NCI-H1694 (cell line): ENCODE measurements at regions not wholly inside any gene's neighbourhood (a gene's known extent, or its start where the extent isn't known, plus 50 kb on each side); places are given as distances from the start of the nearest gene placed in this dataset.
"Not testable (repeated sequence)": the region's sequence is repeated elsewhere in the genome, so short reads cannot be mapped to it uniquely, and the experiment has no call there.

Experiments used
- DNase-seq: peaks from one replicate; lab custom pipeline; 2025; lab: John Stamatoyannopoulos, UW

DNA sequence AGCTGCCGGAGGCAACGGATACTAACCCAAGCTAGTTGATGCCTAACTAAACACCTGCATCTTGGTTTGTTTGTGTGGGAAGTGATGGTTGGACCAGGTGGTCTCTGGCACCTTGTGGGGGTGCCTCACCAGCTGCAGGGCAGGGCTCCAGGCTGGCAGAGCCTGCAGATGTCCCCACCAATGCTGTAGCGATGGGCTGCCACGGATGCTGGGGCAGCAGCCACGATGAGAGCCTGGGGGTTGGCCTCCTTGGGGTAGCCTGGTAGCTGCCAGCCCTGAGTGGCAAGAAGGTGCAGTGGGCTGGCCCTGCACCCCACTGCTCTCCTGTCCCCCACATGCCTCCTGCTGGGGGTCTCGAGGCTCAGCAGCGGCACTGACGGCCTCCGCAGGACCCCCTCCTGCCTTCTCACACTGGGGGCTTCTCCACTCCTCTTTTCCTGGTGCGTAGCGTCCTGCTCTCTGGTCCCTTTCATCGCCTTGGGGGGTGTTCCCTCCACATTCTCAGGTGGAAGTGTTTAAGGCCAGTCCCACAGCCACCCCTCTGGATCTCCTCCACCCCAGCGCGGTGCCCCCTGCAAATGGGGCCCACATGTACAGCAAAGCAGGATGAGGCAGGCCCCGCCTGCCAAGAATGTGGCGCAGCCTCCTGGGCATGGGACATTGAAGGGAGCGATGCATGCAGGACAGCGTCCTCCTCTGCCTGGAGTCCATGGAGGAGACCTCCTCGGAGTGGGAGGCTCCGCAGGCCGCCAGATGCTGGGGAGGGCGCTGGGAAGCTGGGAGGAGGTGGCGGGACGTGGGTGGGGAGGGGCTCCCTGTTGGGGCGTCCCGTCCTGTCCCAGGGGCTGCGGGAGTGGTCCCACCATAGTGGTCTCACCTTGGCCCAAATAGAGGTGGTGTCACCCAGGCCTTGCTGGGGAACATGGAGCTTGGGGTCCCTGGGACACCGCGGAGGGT is 173.1 kb downstream of the ASB1 start:
- no peak for DNase-seq

GRCh38 chr2:238600506-238601432 is 174.0 kb downstream of the ASB1 start:
- no peak for DNase-seq

GRCh38 chr2:238601433-238602222 is 174.9 kb downstream of the ASB1 start:
- no peak for DNase-seq

- no peak for DNase-seq
Measured at GRCh38 chr2:238602223-238602960, 175.7 kb downstream of the ASB1 start.

- no peak for DNase-seq
Measured at GRCh38 chr2:238603596-238603995, 176.9 kb downstream of the ASB1 start.

DNA sequence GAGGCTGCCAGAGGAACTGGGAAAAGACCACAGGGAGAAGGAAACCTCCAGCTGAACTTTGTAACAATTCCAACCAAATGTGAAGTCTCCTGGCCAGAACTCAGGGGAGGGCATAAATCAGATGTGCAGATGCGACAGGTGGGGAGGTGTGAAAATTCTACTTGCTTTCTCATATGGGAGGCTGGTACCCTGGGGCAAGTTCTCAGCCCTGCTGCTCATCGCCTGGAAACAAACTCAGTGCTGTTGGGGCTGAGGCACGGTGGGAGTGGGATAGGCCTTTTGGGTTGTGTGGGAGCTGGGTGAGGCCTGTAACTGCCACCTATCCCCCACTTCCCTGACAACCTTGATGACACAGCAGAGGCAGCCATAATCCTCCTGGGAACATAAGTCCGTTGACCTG is 179.6 kb downstream of the ASB1 start:
- no peak for DNase-seq

- DNase-seq, result no peak
Measured at GRCh38 chr2:238613610-238614009, 186.9 kb downstream of the ASB1 start.

DNA sequence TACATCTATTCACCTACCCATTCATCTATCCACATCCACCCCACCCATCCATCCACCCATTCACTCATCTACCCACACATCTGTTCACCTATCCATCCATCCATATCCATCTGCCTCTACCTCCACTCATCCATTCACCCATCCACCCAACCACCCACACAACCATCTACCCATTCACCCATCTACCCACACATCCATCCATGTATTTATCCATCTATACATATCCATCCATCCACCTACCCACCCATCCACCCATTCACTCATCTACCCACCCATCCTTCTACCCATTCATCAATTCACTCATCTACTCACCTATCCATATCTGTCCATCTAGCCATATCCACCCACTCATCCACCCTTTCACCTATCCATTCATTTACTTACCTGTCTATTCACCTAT is 187.6 kb downstream of the ASB1 start:
- no peak for DNase-seq

GRCh38 chr2:238615187-238615586 is 188.5 kb downstream of the ASB1 start:
- no peak for DNase-seq

- DNase-seq, result no peak
Measured at GRCh38 chr2:238616681-238617080, 190.0 kb downstream of the ASB1 start.

- not testable (repeated sequence) for DNase-seq
Measured at GRCh38 chr2:238618494-238619283, 192.0 kb downstream of the ASB1 start.

- DNase-seq, result no peak
Measured at GRCh38 chr2:238627899-238628298, 201.2 kb downstream of the ASB1 start.

DNA sequence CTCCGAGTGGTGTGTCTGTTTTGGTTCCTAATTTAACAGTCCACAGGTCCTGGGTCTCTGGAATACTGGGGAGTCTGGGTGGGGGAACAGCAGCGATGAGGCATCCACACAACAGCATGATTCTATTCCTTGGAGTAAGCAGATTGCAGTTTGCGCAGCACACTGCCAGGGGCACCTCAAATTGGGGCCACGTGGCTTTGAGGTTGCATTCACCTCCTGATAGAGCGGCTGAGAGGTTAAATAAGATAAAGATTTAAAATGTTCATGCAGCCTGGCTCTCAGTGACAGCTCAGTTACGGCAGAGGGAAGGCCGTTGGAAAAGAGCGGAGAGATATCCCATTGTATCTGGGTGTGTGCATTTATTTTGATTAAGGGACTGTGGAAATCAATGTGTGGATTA is 202.3 kb downstream of the ASB1 start:
- DNase-seq, result no peak

- DNase-seq, result no peak
Measured at GRCh38 chr2:238631491-238632180, 204.9 kb downstream of the ASB1 start.

DNA sequence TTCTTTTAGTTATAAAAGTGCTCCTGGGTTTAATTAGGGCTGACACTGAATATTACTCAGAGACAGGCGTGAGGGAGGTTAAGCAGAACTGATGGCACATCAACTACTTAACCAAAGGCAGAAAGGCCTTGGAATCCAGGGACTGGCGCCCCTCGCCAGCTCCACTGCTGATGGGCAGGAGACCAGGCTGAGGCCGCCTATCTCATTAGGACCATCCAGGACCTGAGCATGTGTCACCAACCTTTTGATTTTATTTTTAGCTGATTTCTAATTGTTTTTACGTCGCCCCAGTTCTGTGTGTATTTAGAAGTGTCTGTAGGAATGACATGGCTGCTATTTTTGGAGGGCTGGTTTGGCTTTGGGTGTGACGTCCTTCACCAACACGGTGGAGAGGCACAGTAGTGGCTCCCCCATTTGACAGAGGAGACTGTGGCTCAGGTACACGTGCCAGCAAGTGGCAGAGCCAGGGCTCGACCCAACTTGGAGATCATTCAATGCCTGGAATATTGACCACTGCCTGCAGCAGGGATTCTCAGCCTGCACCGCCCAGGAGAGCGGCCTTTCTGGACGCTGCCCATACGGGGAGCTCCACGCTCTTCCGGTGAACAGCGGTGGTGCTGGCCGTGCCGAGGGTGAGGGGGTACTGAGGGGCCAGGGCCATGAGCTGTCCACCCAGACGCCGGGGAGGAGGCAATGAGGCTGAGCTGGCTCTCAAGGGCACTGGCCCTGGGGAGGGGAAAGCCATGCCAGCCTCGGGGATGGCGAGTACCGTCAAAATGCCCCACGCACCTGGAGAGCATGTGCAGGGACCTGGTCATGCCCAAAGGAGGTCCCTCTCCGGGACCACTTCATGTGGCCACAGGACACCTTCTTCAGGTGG is 205.7 kb downstream of the ASB1 start:
- DNase-seq, result no peak

DNA sequence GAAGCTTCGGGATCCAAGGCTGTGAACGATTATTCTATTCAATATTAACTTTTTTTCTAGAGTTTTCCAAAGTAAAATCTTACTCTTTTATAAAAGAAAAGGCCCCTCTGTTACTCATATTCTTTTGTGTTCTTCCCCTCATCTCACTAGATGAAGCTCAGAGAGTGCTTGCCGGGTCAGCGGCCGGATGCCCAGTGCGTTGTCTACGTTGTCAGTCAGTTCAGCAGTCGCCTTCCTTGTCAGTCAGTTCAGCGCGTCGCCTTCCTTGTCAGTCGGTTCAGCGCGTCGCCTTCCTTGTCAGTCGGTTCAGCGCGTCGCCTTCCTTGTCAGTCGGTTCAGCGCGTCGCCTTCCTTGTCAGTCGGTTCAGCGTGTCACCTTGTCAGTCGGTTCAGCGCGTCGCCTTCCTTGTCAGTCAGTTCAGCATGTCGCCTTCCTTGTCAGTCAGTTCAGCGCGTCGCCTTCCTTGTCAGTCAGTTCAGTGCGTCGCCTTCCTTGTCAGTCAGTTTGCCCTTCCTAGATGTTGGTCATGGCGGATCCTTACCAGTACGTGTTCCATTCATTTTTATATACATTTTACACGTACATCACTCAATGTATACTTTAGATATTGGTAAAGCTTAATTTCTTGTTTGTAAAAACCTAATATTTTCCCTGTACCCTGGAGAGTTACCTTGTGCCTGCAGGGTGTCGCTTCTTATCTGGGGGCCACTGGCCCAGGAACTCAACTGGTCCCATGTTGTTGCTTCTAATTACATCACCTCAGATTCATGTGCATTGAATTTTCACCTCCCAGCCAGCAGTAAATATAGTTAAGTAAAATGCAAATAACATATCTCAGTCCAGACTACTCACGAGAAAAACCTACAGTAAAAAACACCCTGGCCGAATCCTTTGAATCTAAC is 206.9 kb downstream of the ASB1 start:
- DNase-seq, result no peak

GRCh38 chr2:238634701-238635357 is 208.1 kb downstream of the ASB1 start:
- no peak for DNase-seq
